ENCODE measurements at regions not wholly inside any gene's neighbourhood (a gene's known extent, or its start where the extent isn't known, plus 50 kb on each side); places are given as distances from the start of the nearest gene placed in this dataset.

- TF ChIP-seq CTCF (IDR thresholded peaks at IDR 0.05) (no peak), POLR2A (IDR thresholded peaks at IDR 0.05) (no peak)
Observed at GRCh38 chr4:159871141-159871540, 768.3 kb downstream of the RAPGEF2 start.

Data from lower leg skin (tissue), 3 donors.